GM23338 (cell line): ENCODE measurements at regions not wholly inside any gene's neighbourhood (a gene's known extent, or its start where the extent isn't known, plus 50 kb on each side); places are given as distances from the start of the nearest gene placed in this dataset.

Source experiments
- ATAC-seq: fragments of 200-7000 bp; cut with Tn5 transposase; 3 replicates; pipeline ENCODE4 v1.9.1; 2020
- DNase-seq: peaks from one replicate; pipeline ENCODE4 v3.0.0-alpha.2; 2015; ENCODE audit warnings: low spot score
- H2AFZ ChIP-seq: fragments of 200-600 bp; sonication (generic); 2 replicates; pipeline ENCODE4 v1.8.0; 2016; ENCODE audit warnings: antibody characterized with exemption, mild to moderate bottlenecking, moderate library complexity
- H3F3A ChIP-seq: fragments of 200-600 bp; sonication (generic); replicated peaks from 2 replicates; pipeline ENCODE4 v1.8.0; 2017; ENCODE audit warnings: antibody characterized with exemption, mixed run types, low read depth
- H3K27ac ChIP-seq: fragments of 200-600 bp; sonication (generic); 2 replicates; pipeline ENCODE4 v1.6.1; 2016; ENCODE audit warnings: low read depth
- H3K27me3 ChIP-seq: fragments of 200-600 bp; sonication (generic); 2 replicates; pipeline ENCODE4 v1.8.0; 2016; ENCODE audit warnings: mild to moderate bottlenecking, mixed run types, moderate library complexity; ENCODE audit not compliant: insufficient read depth
- H3K36me3 ChIP-seq: fragments of 200-600 bp; sonication (generic); 2 replicates; pipeline ENCODE4 v1.8.0; 2016; ENCODE audit warnings: mild to moderate bottlenecking; ENCODE audit not compliant: insufficient read depth
- H3K4me1 ChIP-seq: fragments of 200-600 bp; sonication (generic); 2 replicates; pipeline ENCODE4 v1.8.0; 2016; ENCODE audit warnings: mild to moderate bottlenecking, moderate library complexity; ENCODE audit not compliant: insufficient read depth
- H3K4me2 ChIP-seq: fragments of 200-600 bp; sonication (generic); 2 replicates; pipeline ENCODE4 v1.7.1; 2017; ENCODE audit warnings: mixed run types
- H3K4me3 ChIP-seq: fragments of 200-600 bp; sonication (generic); 2 replicates; pipeline ENCODE4 v1.6.1; 2016; ENCODE audit warnings: mixed run types
- H3K79me2 ChIP-seq: fragments of 200-600 bp; sonication (generic); replicated peaks from 2 replicates; pipeline ENCODE4 v1.8.0; 2017; ENCODE audit warnings: mild to moderate bottlenecking; ENCODE audit not compliant: insufficient read depth
- H3K9me2 ChIP-seq: fragments of 200-600 bp; sonication (generic); 2 replicates; pipeline ENCODE4 v1.8.0; 2017; ENCODE audit not compliant: insufficient read depth
- H4K20me1 ChIP-seq: fragments of 200-600 bp; sonication (generic); replicated peaks from 2 replicates; pipeline ENCODE4 v1.8.0; 2017; ENCODE audit warnings: mild to moderate bottlenecking; ENCODE audit not compliant: insufficient read depth
- H3K27ac Mint-ChIP-seq: 2 replicates; pipeline ENCODE4 v1.8.0; 2020; ENCODE audit warnings: inconsistent platforms, mild to moderate bottlenecking, moderate library complexity, mixed read lengths
- H3K27me3 Mint-ChIP-seq: 3 replicates; pipeline ENCODE4 v1.8.0; 2022; ENCODE audit warnings: low read depth, mild to moderate bottlenecking, moderate library complexity, mixed read lengths, inconsistent platforms; ENCODE audit not compliant: insufficient read depth, poor library complexity
- H3K36me3 Mint-ChIP-seq: 3 replicates; pipeline ENCODE4 v1.8.0; 2021; ENCODE audit warnings: low read depth, mild to moderate bottlenecking, inconsistent platforms, moderate library complexity, mixed read lengths
- H3K4me1 Mint-ChIP-seq: 3 replicates; pipeline ENCODE4 v1.8.0; 2020; ENCODE audit warnings: mild to moderate bottlenecking, inconsistent platforms, mixed read lengths
- H3K4me3 Mint-ChIP-seq: 3 replicates; pipeline ENCODE4 v1.8.0; 2021; ENCODE audit warnings: moderate library complexity, mild to moderate bottlenecking, inconsistent platforms, mixed read lengths
- H3K9me3 Mint-ChIP-seq: 3 replicates; pipeline ENCODE4 v1.8.0; 2020; ENCODE audit warnings: moderate library complexity, mild to moderate bottlenecking, inconsistent platforms, mixed read lengths
- EZH2phosphoT487 ChIP-seq: fragments of 200-600 bp; sonication (generic); IDR thresholded peaks from one replicate; pipeline ENCODE4 v1.8.1; 2018; ENCODE audit warnings: antibody characterized with exemption; ENCODE audit not compliant: unreplicated experiment
- POLR2AphosphoS5 ChIP-seq: IDR thresholded peaks from 2 replicates; pipeline ENCODE4 v1.6.1; 2016; ENCODE audit warnings: antibody characterized with exemption, low read depth
- ZNF114 ChIP-seq: fragments of 250-450 bp; sonication (Bioruptor Pico); IDR thresholded peaks from 2 replicates; pipeline ENCODE4 v1.5.0; 2020; ENCODE audit warnings: mild to moderate bottlenecking, moderate library complexity
- ZNF331 ChIP-seq: fragments of 250-450 bp; sonication (Bioruptor Pico); IDR thresholded peaks from 2 replicates; pipeline ENCODE4 v1.5.0; 2020; ENCODE audit warnings: low read depth, mild to moderate bottlenecking, moderate library complexity
- TF ChIP-seq, protein P1 (sequence below): fragments of 250-450 bp; sonication (Bioruptor Pico); IDR thresholded peaks from 2 replicates; pipeline ENCODE4 v1.5.0; 2020; ENCODE audit warnings: mild to moderate bottlenecking, moderate library complexity
- TF ChIP-seq, protein P2 (sequence below), 2 experiments: fragments of 200-600 bp in 1 of 2; sonication (generic) in 1 of 2; conservative IDR thresholded peaks; 2 replicates each; pipeline versions ENCODE4 v1.5.1 to v1.6.1; 2016 to 2017; ENCODE audit warnings: antibody characterized with exemption in 2 of 2, low read depth in 2 of 2, mild to moderate bottlenecking in 2 of 2, moderate library complexity in 1 of 2

DNA sequence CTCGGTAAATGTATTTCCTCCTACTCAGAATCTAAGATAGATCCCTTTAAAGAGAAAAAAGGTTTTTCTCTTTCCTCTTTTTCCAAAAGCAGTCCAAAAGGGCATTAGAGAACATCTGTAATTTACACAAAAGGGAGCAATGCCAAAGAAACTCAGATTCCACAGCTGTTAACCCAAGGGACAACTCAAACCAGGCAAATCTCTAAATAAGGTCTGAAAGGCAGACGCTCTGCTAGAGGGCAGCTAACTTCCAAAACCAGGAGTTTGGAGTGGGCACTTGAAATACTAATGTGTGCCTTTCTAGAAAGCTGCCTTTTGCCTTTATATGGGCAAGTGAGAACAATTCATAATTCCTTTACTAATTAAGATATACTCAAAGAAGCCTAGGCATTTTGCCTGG lies 435.7 kb downstream of the ZFHX3 start:
- H3K4me3 ChIP-seq, result no peak overlapping the region
- peaks cover 14% of the 10 kb centered on the region; the same call in 1 of the 2 replicates for H3K4me1 ChIP-seq
- H2AFZ ChIP-seq, result no peak overlapping the region
- H3K79me2 ChIP-seq, result no peaks in the 10 kb centered on the region
- H3F3A ChIP-seq, result no peaks in the 10 kb centered on the region
- Mint-ChIP-seq H3K36me3 (peaks cover 17% of the 10 kb centered on the region), H3K4me3 (no peak overlapping the region), H3K27me3 (no peaks in the 10 kb centered on the region), H3K27ac (no peak overlapping the region), H3K9me3 (peaks cover 4% of the 10 kb centered on the region; the same call in 1 of the 3 replicates), H3K4me1 (peaks cover 9% of the 10 kb centered on the region)
- no peaks in the 10 kb centered on the region for H3K36me3 ChIP-seq
- H4K20me1 ChIP-seq, result peaks cover 3% of the 10 kb centered on the region; the same call in 1 of the 2 replicates
- H3K27me3 ChIP-seq, result no peaks in the 10 kb centered on the region
- H3K27ac ChIP-seq, result no peak overlapping the region
- H3K9me2 ChIP-seq, result 0 out of 2 replicates have a peak, but pooled peaks cover 5% of the 10 kb centered on the region
- ATAC-seq (no peak), DNase-seq (no peak)
- no peak overlapping the region for H3K4me2 ChIP-seq
- TF ChIP-seq ZNF114 (CRISPR knock-in tag) (no peak), ZNF331 (CRISPR knock-in tag) (no peak), EZH2phosphoT487 (no peak), POLR2AphosphoS5 (no peak)
- TF ChIP-seq, protein P1, sequence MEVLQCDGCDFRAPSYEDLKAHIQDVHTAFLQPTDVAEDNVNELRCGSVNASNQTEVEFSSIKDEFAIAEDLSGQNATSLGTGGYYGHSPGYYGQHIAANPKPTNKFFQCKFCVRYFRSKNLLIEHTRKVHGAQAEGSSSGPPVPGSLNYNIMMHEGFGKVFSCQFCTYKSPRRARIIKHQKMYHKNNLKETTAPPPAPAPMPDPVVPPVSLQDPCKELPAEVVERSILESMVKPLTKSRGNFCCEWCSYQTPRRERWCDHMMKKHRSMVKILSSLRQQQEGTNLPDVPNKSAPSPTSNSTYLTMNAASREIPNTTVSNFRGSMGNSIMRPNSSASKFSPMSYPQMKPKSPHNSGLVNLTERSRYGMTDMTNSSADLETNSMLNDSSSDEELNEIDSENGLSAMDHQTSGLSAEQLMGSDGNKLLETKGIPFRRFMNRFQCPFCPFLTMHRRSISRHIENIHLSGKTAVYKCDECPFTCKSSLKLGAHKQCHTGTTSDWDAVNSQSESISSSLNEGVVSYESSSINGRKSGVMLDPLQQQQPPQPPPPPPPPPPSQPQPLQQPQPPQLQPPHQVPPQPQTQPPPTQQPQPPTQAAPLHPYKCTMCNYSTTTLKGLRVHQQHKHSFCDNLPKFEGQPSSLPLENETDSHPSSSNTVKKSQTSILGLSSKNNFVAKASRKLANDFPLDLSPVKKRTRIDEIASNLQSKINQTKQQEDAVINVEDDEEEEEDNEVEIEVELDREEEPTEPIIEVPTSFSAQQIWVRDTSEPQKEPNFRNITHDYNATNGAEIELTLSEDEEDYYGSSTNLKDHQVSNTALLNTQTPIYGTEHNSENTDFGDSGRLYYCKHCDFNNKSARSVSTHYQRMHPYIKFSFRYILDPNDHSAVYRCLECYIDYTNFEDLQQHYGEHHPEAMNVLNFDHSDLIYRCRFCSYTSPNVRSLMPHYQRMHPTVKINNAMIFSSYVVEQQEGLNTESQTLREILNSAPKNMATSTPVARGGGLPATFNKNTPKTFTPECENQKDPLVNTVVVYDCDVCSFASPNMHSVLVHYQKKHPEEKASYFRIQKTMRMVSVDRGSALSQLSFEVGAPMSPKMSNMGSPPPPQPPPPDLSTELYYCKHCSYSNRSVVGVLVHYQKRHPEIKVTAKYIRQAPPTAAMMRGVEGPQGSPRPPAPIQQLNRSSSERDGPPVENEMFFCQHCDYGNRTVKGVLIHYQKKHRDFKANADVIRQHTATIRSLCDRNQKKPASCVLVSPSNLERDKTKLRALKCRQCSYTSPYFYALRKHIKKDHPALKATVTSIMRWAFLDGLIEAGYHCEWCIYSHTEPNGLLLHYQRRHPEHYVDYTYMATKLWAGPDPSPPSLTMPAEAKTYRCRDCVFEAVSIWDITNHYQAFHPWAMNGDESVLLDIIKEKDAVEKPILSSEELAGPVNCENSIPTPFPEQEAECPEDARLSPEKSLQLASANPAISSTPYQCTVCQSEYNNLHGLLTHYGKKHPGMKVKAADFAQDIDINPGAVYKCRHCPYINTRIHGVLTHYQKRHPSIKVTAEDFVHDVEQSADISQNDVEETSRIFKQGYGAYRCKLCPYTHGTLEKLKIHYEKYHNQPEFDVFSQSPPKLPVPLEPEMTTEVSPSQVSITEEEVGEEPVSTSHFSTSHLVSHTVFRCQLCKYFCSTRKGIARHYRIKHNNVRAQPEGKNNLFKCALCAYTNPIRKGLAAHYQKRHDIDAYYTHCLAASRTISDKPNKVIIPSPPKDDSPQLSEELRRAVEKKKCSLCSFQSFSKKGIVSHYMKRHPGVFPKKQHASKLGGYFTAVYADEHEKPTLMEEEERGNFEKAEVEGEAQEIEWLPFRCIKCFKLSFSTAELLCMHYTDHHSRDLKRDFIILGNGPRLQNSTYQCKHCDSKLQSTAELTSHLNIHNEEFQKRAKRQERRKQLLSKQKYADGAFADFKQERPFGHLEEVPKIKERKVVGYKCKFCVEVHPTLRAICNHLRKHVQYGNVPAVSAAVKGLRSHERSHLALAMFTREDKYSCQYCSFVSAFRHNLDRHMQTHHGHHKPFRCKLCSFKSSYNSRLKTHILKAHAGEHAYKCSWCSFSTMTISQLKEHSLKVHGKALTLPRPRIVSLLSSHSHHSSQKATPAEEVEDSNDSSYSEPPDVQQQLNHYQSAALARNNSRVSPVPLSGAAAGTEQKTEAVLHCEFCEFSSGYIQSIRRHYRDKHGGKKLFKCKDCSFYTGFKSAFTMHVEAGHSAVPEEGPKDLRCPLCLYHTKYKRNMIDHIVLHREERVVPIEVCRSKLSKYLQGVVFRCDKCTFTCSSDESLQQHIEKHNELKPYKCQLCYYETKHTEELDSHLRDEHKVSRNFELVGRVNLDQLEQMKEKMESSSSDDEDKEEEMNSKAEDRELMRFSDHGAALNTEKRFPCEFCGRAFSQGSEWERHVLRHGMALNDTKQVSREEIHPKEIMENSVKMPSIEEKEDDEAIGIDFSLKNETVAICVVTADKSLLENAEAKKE (CRISPR knock-in tag), result no peak
- TF ChIP-seq, protein P2, sequence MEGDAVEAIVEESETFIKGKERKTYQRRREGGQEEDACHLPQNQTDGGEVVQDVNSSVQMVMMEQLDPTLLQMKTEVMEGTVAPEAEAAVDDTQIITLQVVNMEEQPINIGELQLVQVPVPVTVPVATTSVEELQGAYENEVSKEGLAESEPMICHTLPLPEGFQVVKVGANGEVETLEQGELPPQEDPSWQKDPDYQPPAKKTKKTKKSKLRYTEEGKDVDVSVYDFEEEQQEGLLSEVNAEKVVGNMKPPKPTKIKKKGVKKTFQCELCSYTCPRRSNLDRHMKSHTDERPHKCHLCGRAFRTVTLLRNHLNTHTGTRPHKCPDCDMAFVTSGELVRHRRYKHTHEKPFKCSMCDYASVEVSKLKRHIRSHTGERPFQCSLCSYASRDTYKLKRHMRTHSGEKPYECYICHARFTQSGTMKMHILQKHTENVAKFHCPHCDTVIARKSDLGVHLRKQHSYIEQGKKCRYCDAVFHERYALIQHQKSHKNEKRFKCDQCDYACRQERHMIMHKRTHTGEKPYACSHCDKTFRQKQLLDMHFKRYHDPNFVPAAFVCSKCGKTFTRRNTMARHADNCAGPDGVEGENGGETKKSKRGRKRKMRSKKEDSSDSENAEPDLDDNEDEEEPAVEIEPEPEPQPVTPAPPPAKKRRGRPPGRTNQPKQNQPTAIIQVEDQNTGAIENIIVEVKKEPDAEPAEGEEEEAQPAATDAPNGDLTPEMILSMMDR (conservative IDR thresholded peaks at IDR 0.05; ENCODE audit: low read depth in 2 of 2), result no peak
